ENCODE measurements at regions not wholly inside any gene's neighbourhood (a gene's known extent, or its start where the extent isn't known, plus 50 kb on each side); places are given as distances from the start of the nearest gene placed in this dataset.
"Not testable (repeated sequence)": the region's sequence is repeated elsewhere in the genome, so short reads cannot be mapped to it uniquely, and the experiment has no call there.

- Mint-ChIP-seq H3K9me3 (peaks cover 37% of the 10 kb centered on the region), H3K4me3 (no peak overlapping the region), H3K36me3 (ENCODE audit: low read depth) (no peaks in the 10 kb centered on the region), H3K27me3 (ENCODE audit: insufficient read depth) (no peaks in the 10 kb centered on the region), H3K4me1 (no peaks in the 10 kb centered on the region), H3K27ac (no peak overlapping the region)
- no peak for DNase-seq
- Histone ChIP-seq H3K4me3 (ENCODE audit: low read length) (no peak overlapping the region), H3K36me3 (ENCODE audit: control insufficient read depth, insufficient read depth, low read length) (no peaks in the 10 kb centered on the region), H3K9ac (ENCODE audit: extremely low read depth, low read length, poor library complexity, severe bottlenecking) (no peak overlapping the region), H3K9me3 (ENCODE audit: control insufficient read depth, low read length) (peaks cover 21% of the 10 kb centered on the region), H3K27me3 (ENCODE audit: control insufficient read depth, insufficient read depth, low read length, poor library complexity, severe bottlenecking) (no peaks in the 10 kb centered on the region), H3K4me1 (ENCODE audit: control insufficient read depth, insufficient read depth, low read length) (no peaks in the 10 kb centered on the region), H3K27ac (ENCODE audit: low read depth, low read length) (no peak overlapping the region)
- no peak for TF ChIP-seq CTCF (conservative IDR thresholded peaks at IDR 0.05)
- 83 to 88% methylated on average over 2 to 3 of the region's 3 CpGs for WGBS, 2 experiments (ENCODE audit: insufficient coverage in 1 of 2, insufficient read length in 1 of 2)
Measured at GRCh38 chr4:45472490-45472889, 651.4 kb downstream of the GABRG1 start.

DNA sequence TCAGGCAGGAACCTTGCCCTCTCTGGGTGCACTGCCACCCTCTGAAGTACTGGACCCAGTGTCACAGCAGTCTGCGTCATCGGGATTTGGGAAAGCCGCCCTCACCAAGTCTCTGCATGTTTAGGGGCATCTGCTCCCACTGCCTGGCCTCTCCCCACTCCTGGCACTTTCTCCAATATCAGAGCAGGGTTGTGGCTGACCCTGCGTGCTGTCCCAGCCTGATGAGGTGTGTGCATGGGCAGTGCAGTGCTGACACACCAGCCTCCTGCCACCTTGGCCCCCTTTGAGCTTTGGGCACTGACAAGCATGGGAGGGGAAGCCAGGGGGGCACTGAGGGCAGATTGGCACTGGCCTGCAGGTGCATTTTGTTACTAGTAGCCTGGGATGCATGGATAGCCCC is 652.5 kb downstream of the GABRG1 start:
- H3K36me3 ChIP-seq (ENCODE audit: control insufficient read depth, insufficient read depth, low read length), result no peaks in the 10 kb centered on the region
- no peak for TF ChIP-seq CTCF (conservative IDR thresholded peaks at IDR 0.05)
- DNase-seq, result no peak

GRCh38 chr4:45467157-45467556 is 656.7 kb downstream of the GABRG1 start:
- no peak overlapping the region for H3K27ac ChIP-seq (ENCODE audit: low read depth, low read length)

More for the DNA sequence above, 652.5 kb downstream of the GABRG1 start:
- Mint-ChIP-seq H3K9me3 (peaks cover 29% of the 10 kb centered on the region), H3K27me3 (ENCODE audit: insufficient read depth) (no peaks in the 10 kb centered on the region), H3K4me1 (no peaks in the 10 kb centered on the region), H3K27ac (no peak overlapping the region), H3K36me3 (ENCODE audit: low read depth) (no peaks in the 10 kb centered on the region), H3K4me3 (no peak overlapping the region)
- Histone ChIP-seq H3K9me3 (ENCODE audit: control insufficient read depth, low read length) (peaks cover 21% of the 10 kb centered on the region), H3K27me3 (ENCODE audit: control insufficient read depth, insufficient read depth, low read length, poor library complexity, severe bottlenecking) (no peaks in the 10 kb centered on the region), H3K27ac (ENCODE audit: low read depth, low read length) (no peak overlapping the region), H3K4me1 (ENCODE audit: control insufficient read depth, insufficient read depth, low read length) (no peaks in the 10 kb centered on the region), H3K4me3 (ENCODE audit: low read length) (no peak overlapping the region), H3K9ac (ENCODE audit: extremely low read depth, low read length, poor library complexity, severe bottlenecking) (no peak overlapping the region)
- 96% methylated on average over 4 of the region's 4 CpGs; no CpG with 5 or more reads in 1 of the 2 experiments for WGBS, 2 experiments (ENCODE audit: insufficient coverage in 1 of 2, insufficient read length in 1 of 2)

GRCh38 chr4:45460157-45460556 is 663.7 kb downstream of the GABRG1 start:
- Histone ChIP-seq H3K9me3 (ENCODE audit: control insufficient read depth, low read length) (peaks cover 17% of the 10 kb centered on the region), H3K4me3 (ENCODE audit: low read length) (peak overlapping the region; percentile 40)
- not testable (repeated sequence) for H3K27me3 Mint-ChIP-seq (ENCODE audit: insufficient read depth); H3K9ac ChIP-seq (ENCODE audit: extremely low read depth, low read length, poor library complexity, severe bottlenecking); H3K36me3 Mint-ChIP-seq (ENCODE audit: low read depth); H3K27me3 ChIP-seq (ENCODE audit: control insufficient read depth, insufficient read depth, low read length, poor library complexity, severe bottlenecking); H3K4me1 ChIP-seq (ENCODE audit: control insufficient read depth, insufficient read depth, low read length); H3K27ac ChIP-seq (ENCODE audit: low read depth, low read length); DNase-seq; H3K4me3 Mint-ChIP-seq; H3K36me3 ChIP-seq (ENCODE audit: control insufficient read depth, insufficient read depth, low read length); H3K4me1 Mint-ChIP-seq; H3K27ac Mint-ChIP-seq
- H3K9me3 Mint-ChIP-seq, result peaks cover 25% of the 10 kb centered on the region
- WGBS, 2 experiments (ENCODE audit: insufficient coverage in 1 of 2, insufficient read length in 1 of 2), result 89 to 91% methylated on average over 4 of the region's 4 CpGs

More at GRCh38 chr4:45467157-45467556, 656.7 kb downstream of the GABRG1 start:
- no peak overlapping the region for H3K27ac Mint-ChIP-seq
- no peak for DNase-seq
- Histone ChIP-seq H3K9me3 (ENCODE audit: control insufficient read depth, low read length) (no peaks in the 10 kb centered on the region), H3K27me3 (ENCODE audit: control insufficient read depth, insufficient read depth, low read length, poor library complexity, severe bottlenecking) (no peaks in the 10 kb centered on the region), H3K36me3 (ENCODE audit: control insufficient read depth, insufficient read depth, low read length) (no peaks in the 10 kb centered on the region), H3K4me3 (ENCODE audit: low read length) (no peak overlapping the region), H3K9ac (ENCODE audit: extremely low read depth, low read length, poor library complexity, severe bottlenecking) (no peak overlapping the region), H3K4me1 (ENCODE audit: control insufficient read depth, insufficient read depth, low read length) (no peaks in the 10 kb centered on the region)
- peaks cover 2% of the 10 kb centered on the region for H3K9me3 Mint-ChIP-seq
- TF ChIP-seq CTCF (conservative IDR thresholded peaks at IDR 0.05), result no peak
- H3K27me3 Mint-ChIP-seq (ENCODE audit: insufficient read depth), result no peaks in the 10 kb centered on the region
- H3K36me3 Mint-ChIP-seq (ENCODE audit: low read depth), result no peaks in the 10 kb centered on the region
- no peak overlapping the region for H3K4me3 Mint-ChIP-seq
- WGBS, 2 experiments (ENCODE audit: insufficient coverage in 1 of 2, insufficient read length in 1 of 2), result 80 to 96% methylated on average over 1 to 4 of the region's 4 CpGs
- H3K4me1 Mint-ChIP-seq, result no peaks in the 10 kb centered on the region

Data from endodermal cell (in vitro differentiated cells).